Tibial artery (tissue), 4 donors: ENCODE measurements at regions not wholly inside any gene's neighbourhood (a gene's known extent, or its start where the extent isn't known, plus 50 kb on each side); places are given as distances from the start of the nearest gene placed in this dataset.

Experiments
- DNase-seq, 2 donors: peaks; one replicate each; pipeline ENCODE4 v3.0.0-alpha.2; 2019
- H3K27ac ChIP-seq, 2 donors: fragments of 200-600 bp; sonication (generic) in 1 of 2; 1 replicate in 1 of 2; 2 replicates in 1 of 2; pipeline ENCODE4 v1.5.1; 2018 to 2019; ENCODE audit warnings: mild to moderate bottlenecking in 1 of 2
- H3K27me3 ChIP-seq, 2 donors: fragments of 200-600 bp; sonication (generic) in 1 of 2; one replicate each; pipeline versions ENCODE4 v1.5.1 to v1.6.0; 2016 to 2019
- H3K36me3 ChIP-seq, 3 donors: fragments of 200-600 bp; sonication (generic) in 2 of 3; one replicate each; pipeline ENCODE4 v1.5.1; 2016 to 2019; ENCODE audit warnings: mild to moderate bottlenecking in 2 of 3
- H3K4me1 ChIP-seq, 4 donors: fragments of 200-600 bp; sonication (generic) in 2 of 4; 1 replicate in 3 of 4; 2 replicates in 1 of 4; pipeline ENCODE4 v1.5.1; 2016 to 2019
- H3K4me3 ChIP-seq, 2 donors: fragments of 200-600 bp; sonication (generic) in 1 of 2; 1 replicate in 1 of 2; 2 replicates in 1 of 2; pipeline ENCODE4 v1.5.1; 2018 to 2019; ENCODE audit warnings: mild to moderate bottlenecking in 2 of 2
- H3K9me3 ChIP-seq, 3 donors: fragments of 200-600 bp; sonication (generic) in 1 of 3; one replicate each; pipeline ENCODE4 v1.5.1; 2016 to 2019
- CTCF ChIP-seq, 2 experiments: fragments of 200-600 bp in 1 of 2; fragments of 450-650 bp in 1 of 2; IDR thresholded peaks; one replicate each; pipeline ENCODE4 v1.5.1; 2017 to 2019; ENCODE audit warnings: antibody characterized with exemption in 2 of 2, mild to moderate bottlenecking in 1 of 2, moderate library complexity in 1 of 2
- intact Hi-C: fragments of 100-400 bp; cut with DNase I; formaldehyde crosslinking; loops from one replicate; pipeline ENCODE4 v1.15.0; 2023; ENCODE audit warnings: low total_unique reads

DNA sequence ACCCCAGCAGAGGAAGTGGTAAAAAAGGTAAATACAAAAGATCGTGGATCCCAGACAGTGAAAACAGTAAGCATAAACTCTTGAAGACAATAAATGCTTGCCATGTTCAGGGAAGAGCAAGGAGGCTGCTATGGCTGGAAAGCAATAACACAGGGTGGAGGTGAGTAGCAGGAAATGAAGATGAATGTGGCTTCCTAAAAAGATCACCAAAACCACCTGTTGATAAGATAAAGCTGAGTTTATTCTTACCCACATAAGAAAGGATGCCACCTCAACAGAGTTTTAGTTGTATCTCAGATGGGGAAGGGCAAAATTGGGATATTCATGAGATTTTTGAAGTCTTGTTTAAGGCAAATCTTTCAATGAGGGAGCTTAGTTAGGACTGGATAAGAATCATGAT, 273.3 kb downstream of the MSX2 start:
- Histone ChIP-seq H3K27me3 (peaks cover 0 to 11% of the 10 kb centered on the region in 2 donors), H3K9me3 (peaks cover 0 to 8% (median 4%) of the 10 kb centered on the region in 3 donors), H3K27ac (no peak overlapping the region), H3K4me3 (no peak overlapping the region), H3K4me1 (no peaks in the 10 kb centered on the region), H3K36me3 (no peaks in the 10 kb centered on the region)
- intact Hi-C loops = no loop called here
- TF ChIP-seq CTCF (IDR thresholded peaks at IDR 0.05) = no peak
- DNase-seq = no peak

GRCh38 chr5:174996941-174997340, 272.6 kb downstream of the MSX2 start:
- H3K27ac ChIP-seq = no peak overlapping the region
- H3K4me3 ChIP-seq = no peak overlapping the region
- intact Hi-C loops = no loop called here
- H3K4me1 ChIP-seq = peaks cover 0 to 4% (median 0%) of the 10 kb centered on the region in 4 donors
- peaks cover 0 to 8% (median 4%) of the 10 kb centered on the region in 3 donors for H3K9me3 ChIP-seq
- no peak for TF ChIP-seq CTCF (IDR thresholded peaks at IDR 0.05)
- no peaks in the 10 kb centered on the region for H3K36me3 ChIP-seq
- peaks cover 0 to 8% of the 10 kb centered on the region in 2 donors for H3K27me3 ChIP-seq
- no peak for DNase-seq

GRCh38 chr5:174995827-174996226, 271.4 kb downstream of the MSX2 start:
- no peak for TF ChIP-seq CTCF (IDR thresholded peaks at IDR 0.05)
- DNase-seq = no peak
- H3K9me3 ChIP-seq = peaks cover 0 to 8% (median 4%) of the 10 kb centered on the region in 3 donors
- H3K4me1 ChIP-seq = peaks cover 0 to 12% (median 5%) of the 10 kb centered on the region in 4 donors
- intact Hi-C loops = no loop called here
- no peak overlapping the region for H3K27ac ChIP-seq
- no peak overlapping the region for H3K4me3 ChIP-seq
- H3K27me3 ChIP-seq = peaks cover 0 to 8% of the 10 kb centered on the region in 2 donors
- no peaks in the 10 kb centered on the region for H3K36me3 ChIP-seq

GRCh38 chr5:174991847-174992246, 267.5 kb downstream of the MSX2 start:
- H3K27ac ChIP-seq = no peak overlapping the region
- no peaks in the 10 kb centered on the region for H3K36me3 ChIP-seq
- no peak for TF ChIP-seq CTCF (IDR thresholded peaks at IDR 0.05)
- H3K9me3 ChIP-seq = no peaks in the 10 kb centered on the region
- no peak overlapping the region for H3K4me3 ChIP-seq
- peaks cover 0 to 24% (median 11%) of the 10 kb centered on the region in 4 donors for H3K4me1 ChIP-seq
- no peak for DNase-seq
- intact Hi-C loops = no loop called here
- H3K27me3 ChIP-seq = peaks cover 0 to 6% of the 10 kb centered on the region in 2 donors

GRCh38 chr5:174990909-174991308, 266.5 kb downstream of the MSX2 start:
- no peak for TF ChIP-seq CTCF (IDR thresholded peaks at IDR 0.05)
- H3K9me3 ChIP-seq = no peaks in the 10 kb centered on the region
- peak overlapping the region in 1 of 2 donors; percentile 27 for H3K27ac ChIP-seq
- peaks cover 0 to 26% (median 11%) of the 10 kb centered on the region in 4 donors for H3K4me1 ChIP-seq
- intact Hi-C loops = no loop called here
- no peaks in the 10 kb centered on the region for H3K36me3 ChIP-seq
- peak; percentile 40 to 76 for DNase-seq
- peaks cover 0 to 6% of the 10 kb centered on the region in 2 donors for H3K27me3 ChIP-seq
- no peak overlapping the region for H3K4me3 ChIP-seq
